ENCODE measurements at regions not wholly inside any gene's neighbourhood (a gene's known extent, or its start where the extent isn't known, plus 50 kb on each side); places are given as distances from the start of the nearest gene placed in this dataset.

DNA sequence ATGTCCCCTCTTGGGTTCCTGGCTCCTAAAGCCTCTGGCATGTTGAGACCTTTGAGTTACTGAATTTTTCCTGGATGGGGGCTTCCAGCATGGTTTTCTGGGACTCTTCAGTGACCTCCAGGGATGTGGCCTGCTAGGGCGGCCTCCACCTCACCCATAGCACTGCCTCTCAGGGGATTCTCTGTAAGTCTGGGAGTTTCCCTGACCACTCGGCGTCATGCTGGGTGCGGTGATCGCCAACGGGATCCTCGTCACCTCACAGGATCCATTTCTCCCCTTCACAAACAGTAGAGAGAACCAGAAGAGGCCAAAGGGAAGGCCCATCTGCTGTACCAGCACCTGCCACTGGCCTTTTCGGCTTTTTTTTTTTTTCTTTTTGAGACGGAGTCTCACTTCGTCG, 84.3 kb downstream of the NPTX2 start:
- Histone ChIP-seq H3K9me3 (ENCODE audit: control insufficient read depth, low read length) (peaks cover 8% of the 10 kb centered on the region), H3K27me3 (ENCODE audit: control insufficient read depth in 1 of 2, insufficient read depth in 1 of 2, low read length in 2 of 2) (no peaks in the 10 kb centered on the region), H3K36me3 (ENCODE audit: control insufficient read depth in 1 of 2, insufficient read depth in 2 of 2, low read depth in 1 of 2, low read length in 2 of 2) (no peaks in the 10 kb centered on the region), H2AFZ (ENCODE audit: low read depth, low read length) (no peak overlapping the region), H3K4me2 (ENCODE audit: low read length, poor library complexity, severe bottlenecking) (no peak overlapping the region), H2BK15ac (ENCODE audit: low read depth, poor library complexity, severe bottlenecking) (no peak overlapping the region), H3K4me1 (ENCODE audit: control insufficient read depth, insufficient read depth, low read depth, low read length) (no peaks in the 10 kb centered on the region), H3K27ac (ENCODE audit: low read length, poor library complexity, severe bottlenecking) (no peak overlapping the region), H3K9ac (ENCODE audit: low read length) (no peak overlapping the region), H3K79me1 (replicated peaks; ENCODE audit: low read length, poor library complexity, severe bottlenecking) (no peaks in the 10 kb centered on the region), H2BK5ac (ENCODE audit: low read depth, low read length, poor library complexity, severe bottlenecking) (no peak overlapping the region), H4K8ac (ENCODE audit: low read length) (no peak overlapping the region), H3K14ac (ENCODE audit: low read length in 2 of 2) (no peak overlapping the region), H3K18ac (ENCODE audit: low read depth in 1 of 2, low read length in 2 of 2) (no peak overlapping the region), H3K23ac (ENCODE audit: low read length in 2 of 2) (no peak overlapping the region), H2AK5ac (ENCODE audit: low read length, severe bottlenecking) (no peak overlapping the region), H2BK120ac (ENCODE audit: low read depth, low read length) (no peak overlapping the region), H3K4ac (ENCODE audit: low read depth in 1 of 2, low read length in 2 of 2) (no peak overlapping the region), H2BK12ac (ENCODE audit: low read length in 2 of 2) (no peak overlapping the region), H3K4me3 (ENCODE audit: insufficient read depth in 1 of 2, low read depth in 1 of 2, low read length in 2 of 2) (no peak overlapping the region), H4K91ac (ENCODE audit: low read length) (no peak overlapping the region)
- DNase-seq = no peak
- 87% methylated on average over 11 of the region's 11 CpGs for WGBS

DNA sequence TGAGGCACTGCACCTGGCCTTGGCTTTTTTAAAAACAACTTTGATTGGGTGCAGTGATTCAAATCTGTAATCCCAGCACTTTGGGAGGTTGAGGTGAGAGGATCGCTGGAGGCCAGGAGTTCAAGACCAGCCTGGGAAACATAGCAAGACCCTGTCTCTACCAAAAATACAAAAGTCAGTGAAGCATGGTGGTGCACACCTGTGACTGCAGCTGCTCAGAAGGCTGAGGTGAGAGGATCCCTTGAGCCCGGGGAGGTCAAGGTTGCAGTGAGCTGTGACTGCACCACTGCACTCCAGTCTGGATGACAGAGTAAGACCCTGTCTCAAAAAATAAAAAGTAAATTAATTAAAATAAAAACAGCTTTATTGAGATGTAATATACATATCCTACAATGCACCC, 84.9 kb downstream of the NPTX2 start:
- Histone ChIP-seq H2AFZ (ENCODE audit: low read depth, low read length) (no peak overlapping the region), H4K91ac (ENCODE audit: low read length) (no peak overlapping the region), H3K14ac (ENCODE audit: low read length in 2 of 2) (no peak overlapping the region), H3K18ac (ENCODE audit: low read depth in 1 of 2, low read length in 2 of 2) (no peak overlapping the region), H3K9me3 (ENCODE audit: control insufficient read depth, low read length) (peaks cover 3% of the 10 kb centered on the region), H3K4ac (ENCODE audit: low read depth in 1 of 2, low read length in 2 of 2) (no peak overlapping the region), H3K79me1 (replicated peaks; ENCODE audit: low read length, poor library complexity, severe bottlenecking) (no peaks in the 10 kb centered on the region), H3K23ac (ENCODE audit: low read length in 2 of 2) (no peak overlapping the region), H2BK15ac (ENCODE audit: low read depth, poor library complexity, severe bottlenecking) (no peak overlapping the region), H3K4me2 (ENCODE audit: low read length, poor library complexity, severe bottlenecking) (no peak overlapping the region), H3K4me1 (ENCODE audit: control insufficient read depth, insufficient read depth, low read depth, low read length) (no peaks in the 10 kb centered on the region), H2BK5ac (ENCODE audit: low read depth, low read length, poor library complexity, severe bottlenecking) (no peak overlapping the region), H2BK120ac (ENCODE audit: low read depth, low read length) (no peak overlapping the region), H3K36me3 (ENCODE audit: control insufficient read depth in 1 of 2, insufficient read depth in 2 of 2, low read depth in 1 of 2, low read length in 2 of 2) (no peaks in the 10 kb centered on the region), H3K9ac (ENCODE audit: low read length) (no peak overlapping the region), H3K4me3 (ENCODE audit: insufficient read depth in 1 of 2, low read depth in 1 of 2, low read length in 2 of 2) (no peak overlapping the region), H2BK12ac (ENCODE audit: low read length in 2 of 2) (no peak overlapping the region), H3K27me3 (ENCODE audit: control insufficient read depth in 1 of 2, insufficient read depth in 1 of 2, low read length in 2 of 2) (peaks cover 0 to 2% of the 10 kb centered on the region in 2 experiments), H4K8ac (ENCODE audit: low read length) (no peak overlapping the region), H3K27ac (ENCODE audit: low read length, poor library complexity, severe bottlenecking) (no peak overlapping the region), H2AK5ac (ENCODE audit: low read length, severe bottlenecking) (no peak overlapping the region)
- WGBS = 94% methylated on average over 2 of the region's 2 CpGs
- no peak for DNase-seq

DNA sequence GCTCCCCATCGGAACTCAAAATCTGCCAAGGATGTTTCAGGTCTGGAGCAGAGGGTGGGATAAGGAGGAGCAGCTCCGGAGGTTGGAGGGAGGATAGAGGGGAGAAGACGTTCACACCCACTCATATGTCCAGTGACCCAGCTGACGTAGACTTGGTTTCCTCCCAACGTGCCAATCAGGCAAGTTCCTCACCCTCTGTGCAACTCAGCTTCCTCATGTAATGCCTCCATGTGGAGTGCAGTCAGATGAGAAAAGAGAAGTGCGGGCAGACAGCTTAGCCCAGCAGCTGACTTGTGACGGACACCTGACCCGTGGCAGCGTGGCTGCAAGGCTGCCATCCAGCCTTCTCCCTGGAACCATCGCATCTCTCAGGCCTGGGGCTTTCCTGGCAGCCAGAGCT, 86.8 kb downstream of the NPTX2 start:
- Histone ChIP-seq H3K79me1 (replicated peaks; ENCODE audit: low read length, poor library complexity, severe bottlenecking) (no peaks in the 10 kb centered on the region), H3K27me3 (ENCODE audit: control insufficient read depth in 1 of 2, insufficient read depth in 1 of 2, low read length in 2 of 2) (peaks cover 0 to 2% of the 10 kb centered on the region in 2 experiments), H3K9me3 (ENCODE audit: control insufficient read depth, low read length) (no peaks in the 10 kb centered on the region), H3K27ac (ENCODE audit: low read length, poor library complexity, severe bottlenecking) (no peak overlapping the region), H2BK15ac (ENCODE audit: low read depth, poor library complexity, severe bottlenecking) (no peak overlapping the region), H3K23ac (ENCODE audit: low read length in 2 of 2) (no peak overlapping the region), H2BK12ac (ENCODE audit: low read length in 2 of 2) (no peak overlapping the region), H3K4me1 (ENCODE audit: control insufficient read depth, insufficient read depth, low read depth, low read length) (no peaks in the 10 kb centered on the region), H3K9ac (ENCODE audit: low read length) (no peak overlapping the region), H2BK5ac (ENCODE audit: low read depth, low read length, poor library complexity, severe bottlenecking) (no peak overlapping the region), H4K91ac (ENCODE audit: low read length) (no peak overlapping the region), H3K4me2 (ENCODE audit: low read length, poor library complexity, severe bottlenecking) (no peak overlapping the region), H3K36me3 (ENCODE audit: control insufficient read depth in 1 of 2, insufficient read depth in 2 of 2, low read depth in 1 of 2, low read length in 2 of 2) (no peaks in the 10 kb centered on the region), H3K18ac (ENCODE audit: low read depth in 1 of 2, low read length in 2 of 2) (no peak overlapping the region), H2BK120ac (ENCODE audit: low read depth, low read length) (no peak overlapping the region), H4K8ac (ENCODE audit: low read length) (no peak overlapping the region), H3K4me3 (ENCODE audit: insufficient read depth in 1 of 2, low read depth in 1 of 2, low read length in 2 of 2) (no peak overlapping the region), H2AFZ (ENCODE audit: low read depth, low read length) (no peak overlapping the region), H3K14ac (ENCODE audit: low read length in 2 of 2) (no peak overlapping the region), H2AK5ac (ENCODE audit: low read length, severe bottlenecking) (no peak overlapping the region), H3K4ac (ENCODE audit: low read depth in 1 of 2, low read length in 2 of 2) (no peak overlapping the region)
- 89% methylated on average over 8 of the region's 10 CpGs for WGBS
- no peak for DNase-seq

DNA sequence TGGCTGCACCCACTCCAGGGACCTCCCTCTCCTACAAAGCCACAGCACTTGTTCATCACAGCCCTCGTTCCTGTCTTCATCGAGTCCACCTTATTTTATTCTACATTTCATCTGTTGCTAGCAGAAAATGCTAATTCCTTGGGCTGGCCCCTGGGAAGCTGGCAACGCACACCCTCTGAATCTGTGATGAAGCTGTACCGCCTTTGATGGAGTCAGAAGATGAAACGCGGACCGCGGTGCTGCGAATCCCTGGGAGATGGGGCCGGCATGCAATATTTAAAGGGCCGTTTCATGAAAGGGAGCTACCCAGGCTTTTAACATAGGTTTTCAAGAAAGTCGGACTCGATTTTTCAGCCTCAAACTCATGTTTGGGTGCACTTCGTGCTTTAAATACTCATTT, 88.5 kb downstream of the NPTX2 start:
- no peak overlapping the region for H3K23ac ChIP-seq (ENCODE audit: low read length in 2 of 2)
- no peaks in the 10 kb centered on the region for H3K9me3 ChIP-seq (ENCODE audit: control insufficient read depth, low read length)
- no peak overlapping the region for H2BK120ac ChIP-seq (ENCODE audit: low read depth, low read length)
- DNase-seq = no peak
- H3K9ac ChIP-seq (ENCODE audit: low read length) = no peak overlapping the region
- H3K4ac ChIP-seq (ENCODE audit: low read depth in 1 of 2, low read length in 2 of 2) = no peak overlapping the region
- no peak overlapping the region for H3K4me3 ChIP-seq (ENCODE audit: insufficient read depth in 1 of 2, low read depth in 1 of 2, low read length in 2 of 2)
- H2BK12ac ChIP-seq (ENCODE audit: low read length in 2 of 2) = no peak overlapping the region
- no peak overlapping the region for H2BK5ac ChIP-seq (ENCODE audit: low read depth, low read length, poor library complexity, severe bottlenecking)
- peaks cover 0 to 2% of the 10 kb centered on the region in 2 experiments for H3K27me3 ChIP-seq (ENCODE audit: control insufficient read depth in 1 of 2, insufficient read depth in 1 of 2, low read length in 2 of 2)
- H3K4me1 ChIP-seq (ENCODE audit: control insufficient read depth, insufficient read depth, low read depth, low read length) = no peaks in the 10 kb centered on the region
- H3K14ac ChIP-seq (ENCODE audit: low read length in 2 of 2) = no peak overlapping the region
- H3K36me3 ChIP-seq (ENCODE audit: control insufficient read depth in 1 of 2, insufficient read depth in 2 of 2, low read depth in 1 of 2, low read length in 2 of 2) = no peaks in the 10 kb centered on the region
- H2BK15ac ChIP-seq (ENCODE audit: low read depth, poor library complexity, severe bottlenecking) = no peak overlapping the region
- H3K18ac ChIP-seq (ENCODE audit: low read depth in 1 of 2, low read length in 2 of 2) = no peak overlapping the region
- H4K91ac ChIP-seq (ENCODE audit: low read length) = no peak overlapping the region
- H3K27ac ChIP-seq (ENCODE audit: low read length, poor library complexity, severe bottlenecking) = no peak overlapping the region
- no peak overlapping the region for H2AFZ ChIP-seq (ENCODE audit: low read depth, low read length)
- no peaks in the 10 kb centered on the region for H3K79me1 ChIP-seq (replicated peaks; ENCODE audit: low read length, poor library complexity, severe bottlenecking)
- H2AK5ac ChIP-seq (ENCODE audit: low read length, severe bottlenecking) = no peak overlapping the region
- 87% methylated on average over 14 of the region's 14 CpGs for WGBS
- H4K8ac ChIP-seq (ENCODE audit: low read length) = no peak overlapping the region
- no peak overlapping the region for H3K4me2 ChIP-seq (ENCODE audit: low read length, poor library complexity, severe bottlenecking)

Data from mesenchymal stem cell (in vitro differentiated cells and primary cell).